ENCODE measurements at regions not wholly inside any gene's neighbourhood (a gene's known extent, or its start where the extent isn't known, plus 50 kb on each side); places are given as distances from the start of the nearest gene placed in this dataset.

DNA sequence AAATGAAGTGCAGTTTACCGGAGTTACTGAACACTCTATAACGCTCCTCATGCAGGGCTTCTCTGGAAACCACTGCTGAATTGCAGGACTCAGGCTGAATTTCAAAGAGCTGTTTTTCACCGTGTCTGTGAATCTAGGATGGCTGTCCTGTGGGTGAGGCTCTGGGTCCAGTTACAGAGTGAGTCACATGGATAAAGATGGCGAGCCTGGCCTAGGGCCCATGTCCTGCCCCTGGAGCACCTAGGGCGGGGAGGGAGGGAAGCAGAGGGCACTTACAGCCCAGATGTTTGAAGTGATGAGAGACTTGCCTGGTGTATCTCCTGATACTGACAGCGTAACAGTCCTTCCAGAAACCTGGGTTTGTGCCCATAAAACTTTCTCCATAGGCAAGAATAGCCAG is 583.0 kb downstream of the IRS1 start:
- no peaks in the 10 kb centered on the region for H3K9me3 Mint-ChIP-seq
- H3K27ac ChIP-seq (ENCODE audit: low read depth in 1 of 2, low read length in 2 of 2): no peak overlapping the region
- H3K9me3 ChIP-seq (ENCODE audit: control insufficient read depth in 1 of 2, insufficient read depth in 1 of 2, low read length in 2 of 2): no peaks in the 10 kb centered on the region
- ChIA-PET POLR2A (interaction anchor here (1.1 kb wide), 1 partner anchor 583 kb away, joined by 3 read pairs; the partner anchor contains the start of gene IRS1), CTCF (interaction anchor here (1.1 to 1.7 kb wide), 4 partner anchors 11 to 586 kb away, joined by 3 to 6 read pairs (median 4); partner anchors contain the start of gene IRS1)
- peaks cover 7% of the 10 kb centered on the region for H3K27me3 Mint-ChIP-seq
- ATAC-seq (ENCODE audit: poor library complexity) (no peak), DNase-seq (peak in 1 of 14 experiments; percentile 4)
- H3K36me3 ChIP-seq (ENCODE audit: insufficient read depth, low read length): no peaks in the 10 kb centered on the region
- H3K4me3 ChIP-seq (ENCODE audit: low read length): no peak overlapping the region
- no peak overlapping the region for H3K4me3 Mint-ChIP-seq
- H3K4me1 Mint-ChIP-seq (ENCODE audit: low read depth): no peaks in the 10 kb centered on the region
- intact Hi-C loops (cut with DNase I, micrococcal nuclease): loop anchor here (1.0 to 2.0 kb wide), 2 partner anchors 586 to 588 kb away; no protein-coding TSS in a partner anchor
- H3K27me3 ChIP-seq (ENCODE audit: control insufficient read depth in 1 of 2, insufficient read depth in 2 of 2, low read length in 2 of 2): no peaks in the 10 kb centered on the region
- H3K4me1 ChIP-seq (ENCODE audit: insufficient read depth, low read length): no peaks in the 10 kb centered on the region
- TF ChIP-seq, protein P1, sequence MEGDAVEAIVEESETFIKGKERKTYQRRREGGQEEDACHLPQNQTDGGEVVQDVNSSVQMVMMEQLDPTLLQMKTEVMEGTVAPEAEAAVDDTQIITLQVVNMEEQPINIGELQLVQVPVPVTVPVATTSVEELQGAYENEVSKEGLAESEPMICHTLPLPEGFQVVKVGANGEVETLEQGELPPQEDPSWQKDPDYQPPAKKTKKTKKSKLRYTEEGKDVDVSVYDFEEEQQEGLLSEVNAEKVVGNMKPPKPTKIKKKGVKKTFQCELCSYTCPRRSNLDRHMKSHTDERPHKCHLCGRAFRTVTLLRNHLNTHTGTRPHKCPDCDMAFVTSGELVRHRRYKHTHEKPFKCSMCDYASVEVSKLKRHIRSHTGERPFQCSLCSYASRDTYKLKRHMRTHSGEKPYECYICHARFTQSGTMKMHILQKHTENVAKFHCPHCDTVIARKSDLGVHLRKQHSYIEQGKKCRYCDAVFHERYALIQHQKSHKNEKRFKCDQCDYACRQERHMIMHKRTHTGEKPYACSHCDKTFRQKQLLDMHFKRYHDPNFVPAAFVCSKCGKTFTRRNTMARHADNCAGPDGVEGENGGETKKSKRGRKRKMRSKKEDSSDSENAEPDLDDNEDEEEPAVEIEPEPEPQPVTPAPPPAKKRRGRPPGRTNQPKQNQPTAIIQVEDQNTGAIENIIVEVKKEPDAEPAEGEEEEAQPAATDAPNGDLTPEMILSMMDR (IDR thresholded peaks at IDR 0.05): no peak
- H3K36me3 Mint-ChIP-seq (ENCODE audit: low read depth): no peaks in the 10 kb centered on the region
- H3K27ac Mint-ChIP-seq: no peak overlapping the region

DNA sequence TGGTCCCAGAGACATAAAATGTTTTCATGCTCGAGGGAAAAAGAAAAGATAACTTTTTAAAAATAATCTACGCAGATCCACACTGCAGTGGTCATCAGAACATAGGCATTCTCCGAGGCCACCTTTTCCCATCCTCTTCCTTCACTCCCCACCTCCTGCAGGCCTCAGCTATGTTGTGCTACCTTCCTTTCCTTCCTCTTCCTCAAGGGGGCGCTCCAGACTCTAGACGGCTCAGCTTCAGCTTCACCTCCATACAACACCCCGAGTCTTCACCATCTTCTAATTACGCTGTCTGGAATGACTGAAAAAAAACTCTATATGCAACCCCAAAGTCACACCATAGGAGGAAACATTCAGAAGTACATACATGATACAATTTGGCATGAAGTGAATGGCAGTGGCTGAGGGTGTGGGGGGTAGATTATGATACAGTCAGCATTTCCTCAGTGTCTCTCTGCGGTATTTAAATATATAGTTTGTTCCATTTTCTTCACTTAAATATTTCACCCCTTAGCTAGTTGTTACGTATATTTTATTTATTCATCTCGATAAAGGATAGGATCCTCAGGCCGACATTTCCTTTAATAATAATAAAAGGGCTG is 583.6 kb downstream of the IRS1 start:
- no peak overlapping the region for H3K27ac ChIP-seq (ENCODE audit: low read depth in 1 of 2, low read length in 2 of 2)
- POLR2A ChIA-PET: interaction anchor here (1.0 to 1.1 kb wide), 2 partner anchors 583 to 587 kb away, joined by 3 read pairs; partner anchors contain the start of gene IRS1
- Mint-ChIP-seq H3K4me1 (ENCODE audit: low read depth) (no peaks in the 10 kb centered on the region), H3K36me3 (ENCODE audit: low read depth) (no peaks in the 10 kb centered on the region), H3K27me3 (peaks cover 5% of the 10 kb centered on the region), H3K27ac (no peak overlapping the region), H3K4me3 (no peak overlapping the region), H3K9me3 (no peaks in the 10 kb centered on the region)
- H3K9me3 ChIP-seq (ENCODE audit: control insufficient read depth in 1 of 2, insufficient read depth in 1 of 2, low read length in 2 of 2): no peaks in the 10 kb centered on the region
- peak; percentile 62 for ATAC-seq (ENCODE audit: poor library complexity)
- no peaks in the 10 kb centered on the region for H3K4me1 ChIP-seq (ENCODE audit: insufficient read depth, low read length)
- DNase-seq: peak; percentile 5 to 75 (median 44)
- H3K4me3 ChIP-seq (ENCODE audit: low read length): no peak overlapping the region
- H3K36me3 ChIP-seq (ENCODE audit: insufficient read depth, low read length): no peaks in the 10 kb centered on the region
- intact Hi-C loops (cut with DNase I, micrococcal nuclease): loop anchor here (1.0 to 2.0 kb wide), 2 partner anchors 586 to 589 kb away; no protein-coding TSS in a partner anchor
- CTCF ChIA-PET: interaction anchor here (1.1 to 1.7 kb wide), 5 partner anchors 11 to 586 kb away, joined by 3 to 6 read pairs (median 4); partner anchors contain the start of gene IRS1
- TF ChIP-seq, protein P1 (IDR thresholded peaks at IDR 0.05): peak; percentile 31
- H3K27me3 ChIP-seq (ENCODE audit: control insufficient read depth in 1 of 2, insufficient read depth in 2 of 2, low read length in 2 of 2): no peaks in the 10 kb centered on the region

DNA sequence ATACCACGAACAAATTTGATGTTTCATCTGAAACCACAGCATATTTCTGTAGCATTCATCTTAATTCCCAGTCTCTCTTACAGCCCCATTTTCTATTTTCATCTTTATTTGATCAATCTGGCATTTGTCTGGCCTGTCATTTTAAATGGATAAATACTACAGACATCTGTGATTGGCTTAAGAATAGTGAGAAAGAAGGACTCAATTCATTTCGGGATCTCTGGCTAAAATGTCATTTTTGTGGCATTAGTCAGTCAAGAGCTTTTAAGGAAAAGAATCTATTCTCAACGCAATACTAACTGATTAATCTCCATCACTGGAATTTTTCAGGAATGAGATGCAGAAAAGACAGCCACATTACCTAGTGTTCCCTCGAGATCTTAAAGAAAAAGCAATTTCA is 585.9 kb downstream of the IRS1 start:
- Mint-ChIP-seq H3K4me3 (no peak overlapping the region), H3K9me3 (no peaks in the 10 kb centered on the region), H3K4me1 (ENCODE audit: low read depth) (no peaks in the 10 kb centered on the region), H3K27me3 (peaks cover 5% of the 10 kb centered on the region), H3K36me3 (ENCODE audit: low read depth) (no peaks in the 10 kb centered on the region), H3K27ac (no peak overlapping the region)
- intact Hi-C loops (cut with DNase I, micrococcal nuclease): no loop called here
- no peaks in the 10 kb centered on the region for H3K9me3 ChIP-seq (ENCODE audit: control insufficient read depth in 1 of 2, insufficient read depth in 1 of 2, low read length in 2 of 2)
- no peaks in the 10 kb centered on the region for H3K36me3 ChIP-seq (ENCODE audit: insufficient read depth, low read length)
- H3K27me3 ChIP-seq (ENCODE audit: control insufficient read depth in 1 of 2, insufficient read depth in 2 of 2, low read length in 2 of 2): no peaks in the 10 kb centered on the region
- TF ChIP-seq, protein P1 (IDR thresholded peaks at IDR 0.05): no peak
- ChIA-PET POLR2A (no interaction called here), CTCF (no interaction called here)
- ATAC-seq (ENCODE audit: poor library complexity): no peak
- no peaks in the 10 kb centered on the region for H3K4me1 ChIP-seq (ENCODE audit: insufficient read depth, low read length)
- H3K27ac ChIP-seq (ENCODE audit: low read depth in 1 of 2, low read length in 2 of 2): no peak overlapping the region
- no peak for DNase-seq
- no peak overlapping the region for H3K4me3 ChIP-seq (ENCODE audit: low read length)
